IMR-90 (cell line): ENCODE measurements at regions not wholly inside any gene's neighbourhood (a gene's known extent, or its start where the extent isn't known, plus 50 kb on each side); places are given as distances from the start of the nearest gene placed in this dataset.

Source experiments
- ATAC-seq: fragments of 200-7000 bp; cut with Tn5 transposase; 2 replicates; pipeline ENCODE4 v1.9.1; 2020; ENCODE audit warnings: low read depth, mild to moderate bottlenecking, moderate library complexity
- BruUV-seq: library from RNA; stranded (reverse); fragments of 400-500 nt; replicated peaks from 2 replicates; lab custom pipeline; 2021; lab: Mats Ljungman, UMichigan
- CTCF ChIA-PET: fragments of 300-600 bp; formaldehyde crosslinking; extraction: SDS; loops from one replicate; lab custom pipeline; 2021; ENCODE audit warnings: antibody characterized with exemption; lab: Yijun Ruan, JAX
- POLR2A ChIA-PET: fragments of 300-600 bp; sonication (Branson Sonifier 250); formaldehyde crosslinking; loops from one replicate; lab custom pipeline; 2022; ENCODE audit warnings: antibody characterized with exemption; ENCODE audit not compliant: unreplicated experiment; lab: Charles Lee
- DNase-seq: peaks from one replicate; pipeline ENCODE4 v3.0.0; 2013
- H2AFZ ChIP-seq: replicated peaks from 2 replicates; pipeline ENCODE3; 2013; ENCODE audit warnings: low read length, mild to moderate bottlenecking; ENCODE audit not compliant: poor library complexity
- H2AK5ac ChIP-seq: 2 replicates; pipeline ENCODE4 v1.6.1; 2013; ENCODE audit warnings: low read depth, low read length, inconsistent platforms
- H2AK9ac ChIP-seq: replicated peaks from 2 replicates; pipeline ENCODE3; 2013; ENCODE audit warnings: mild to moderate bottlenecking, low read depth, low read length, moderate library complexity; ENCODE audit not compliant: poor library complexity
- H2BK120ac ChIP-seq: 2 replicates; pipeline ENCODE4 v1.6.1; 2013; ENCODE audit warnings: low read depth, low read length, inconsistent platforms
- H2BK15ac ChIP-seq: 3 replicates; pipeline ENCODE4 v1.6.1; 2013; ENCODE audit warnings: low read depth, low read length, inconsistent platforms
- H2BK20ac ChIP-seq: 2 replicates; pipeline ENCODE4 v1.6.1; 2013; ENCODE audit warnings: low read depth, mild to moderate bottlenecking, inconsistent platforms, low read length, moderate library complexity
- H2BK5ac ChIP-seq: 2 replicates; pipeline ENCODE4 v1.6.1; 2013; ENCODE audit warnings: mild to moderate bottlenecking, low read depth, low read length, inconsistent platforms; ENCODE audit not compliant: poor library complexity, severe bottlenecking
- H3K14ac ChIP-seq: replicated peaks from 2 replicates; pipeline ENCODE4 v1.6.1; 2013; ENCODE audit warnings: low read depth, low read length, inconsistent platforms
- H3K18ac ChIP-seq: 2 replicates; pipeline ENCODE4 v1.6.1; 2013; ENCODE audit warnings: low read depth, low read length, control low read depth
- H3K23ac ChIP-seq: 2 replicates; pipeline ENCODE4 v1.6.1; 2013; ENCODE audit warnings: low read depth, low read length, inconsistent platforms
- H3K27ac ChIP-seq: 2 replicates; pipeline ENCODE4 v1.5.1; 2013; ENCODE audit warnings: mild to moderate bottlenecking, control low read depth, low read length; ENCODE audit not compliant: insufficient read depth
- H3K27me3 ChIP-seq: 2 replicates; pipeline ENCODE4 v1.6.1; 2013; ENCODE audit warnings: low read length; ENCODE audit not compliant: control insufficient read depth, insufficient read depth
- H3K36me3 ChIP-seq: 2 replicates; pipeline ENCODE4 v1.6.1; 2013; ENCODE audit warnings: low read length, mixed read lengths; ENCODE audit not compliant: control insufficient read depth, insufficient read depth
- H3K4ac ChIP-seq: 2 replicates; pipeline ENCODE4 v1.6.1; 2013; ENCODE audit warnings: low read depth, low read length, inconsistent platforms
- H3K4me1 ChIP-seq: 2 replicates; pipeline ENCODE4 v1.6.1; 2013; ENCODE audit warnings: low read length, mixed read lengths; ENCODE audit not compliant: control insufficient read depth, insufficient read depth
- H3K4me2 ChIP-seq: 2 replicates; pipeline ENCODE4 v1.6.1; 2013; ENCODE audit warnings: low read depth, mild to moderate bottlenecking, control low read depth, low read length, moderate library complexity
- H3K4me3 ChIP-seq: 2 replicates; pipeline ENCODE4 v1.5.1; 2013; ENCODE audit warnings: low read depth, mild to moderate bottlenecking, control low read depth, low read length, moderate library complexity; ENCODE audit not compliant: insufficient read depth
- H3K56ac ChIP-seq: 2 replicates; pipeline ENCODE4 v1.6.1; 2013; ENCODE audit warnings: low read length, inconsistent platforms; ENCODE audit not compliant: insufficient read depth; ENCODE audit errors: extremely low read depth
- H3K79me1 ChIP-seq, 2 experiments: 2 replicates each; pipeline ENCODE4 v1.6.1; 2013; ENCODE audit warnings: low read length in 2 of 2, inconsistent platforms in 1 of 2, low read depth in 1 of 2
- H3K9ac ChIP-seq: 2 replicates; pipeline ENCODE4 v1.6.1; 2013; ENCODE audit warnings: low read depth, low read length, control low read depth
- H3K9me1 ChIP-seq: 2 replicates; pipeline ENCODE4 v1.6.1; 2013; ENCODE audit warnings: low read length, inconsistent platforms; ENCODE audit not compliant: insufficient read depth
- H3K9me3 ChIP-seq: 2 replicates; pipeline ENCODE4 v1.6.1; 2013; ENCODE audit warnings: low read length; ENCODE audit not compliant: control insufficient read depth, insufficient read depth
- H4K20me1 ChIP-seq: 2 replicates; pipeline ENCODE4 v1.6.1; 2013; ENCODE audit warnings: low read length, inconsistent platforms; ENCODE audit not compliant: insufficient read depth
- H4K5ac ChIP-seq: 2 replicates; pipeline ENCODE4 v1.6.1; 2013; ENCODE audit warnings: mild to moderate bottlenecking, low read depth, low read length, control low read depth
- H4K8ac ChIP-seq, 2 experiments: 2 replicates each; pipeline ENCODE4 v1.6.1; 2013; ENCODE audit warnings: low read depth in 2 of 2, low read length in 2 of 2, control low read depth in 1 of 2, inconsistent platforms in 1 of 2
- H4K91ac ChIP-seq: 2 replicates; pipeline ENCODE4 v1.6.1; 2013; ENCODE audit warnings: low read depth, low read length, inconsistent platforms; ENCODE audit not compliant: insufficient read depth
- BHLHE40 ChIP-seq: fragments of 150-350 bp; IDR thresholded peaks from 2 replicates; pipeline ENCODE4 v1.6.1; 2016; ENCODE audit warnings: mild to moderate bottlenecking, low read depth, low read length
- CEBPB ChIP-seq: IDR thresholded peaks from 2 replicates; pipeline ENCODE4 v1.6.1; 2012; ENCODE audit warnings: low read depth, low read length, improper control_type of control experiment
- CHD1 ChIP-seq: IDR thresholded peaks from 2 replicates; pipeline ENCODE4 v1.6.1; 2012; ENCODE audit warnings: low read depth, low read length, improper control_type of control experiment
- CTCF ChIP-seq: conservative IDR thresholded peaks from 2 replicates; pipeline ENCODE4 v1.5.1; 2012; ENCODE audit warnings: mild to moderate bottlenecking, low read depth, low read length, improper control_type of control experiment
- RAD21 ChIP-seq: IDR thresholded peaks from 2 replicates; pipeline ENCODE4 v1.6.1; 2012; ENCODE audit warnings: low read length, improper control_type of control experiment
- WGBS, 2 experiments: methylation state at CpG; one replicate each; pipeline versions ENCODE4 v1.1.5 to v1.1.7; 2013; ENCODE audit warnings: missing lambda C conversion rate in 2 of 2; ENCODE audit not compliant: insufficient read length in 1 of 2; ENCODE audit errors: extremely low coverage in 2 of 2; 5-methylcytosine and 5-hydroxymethylcytosine counted together
- dilution Hi-C: fragments of 300-500 bp; cut with HindIII; formaldehyde crosslinking; loops from one replicate; pipeline ENCODE4 v1.14.3; 2018; ENCODE audit warnings: low sequenced_read_pairs; ENCODE audit not compliant: unreplicated experiment
- in situ Hi-C: fragments of 300-500 bp; cut with MboI; formaldehyde crosslinking; loops from 3 replicates; pipeline ENCODE4 v1.14.3; 2019; ENCODE audit warnings: low sequenced_read_pairs, inconsistent platforms, mixed read lengths
- intact Hi-C: fragments of 100-400 bp; cut with micrococcal nuclease; formaldehyde crosslinking; loops from 2 replicates; pipeline ENCODE4 v1.10.0; 2022

GRCh38 chr1:221316491-221317056, 425.3 kb downstream of the DUSP10 start:
- Histone ChIP-seq H2AK5ac (peak overlapping the region; percentile 76; the same call in 1 of the 2 replicates), H4K20me1 (no peaks in the 10 kb centered on the region), H2BK15ac (0 out of 3 replicates have a peak overlapping the region, but pooled peaks have one; percentile 3), H2AK9ac (no peak overlapping the region), H2BK5ac (no peak overlapping the region), H3K14ac (peak overlapping the region; percentile 0; the same call in 1 of the 2 replicates), H3K4me1 (peaks cover 7% of the 10 kb centered on the region), H2BK20ac (peak overlapping the region; percentile 17), H3K56ac (no peak overlapping the region; the same call in 1 of the 2 replicates), H4K5ac (no peak overlapping the region), H3K27me3 (no peaks in the 10 kb centered on the region), H3K18ac (peak overlapping the region; percentile 80), H4K91ac (peak overlapping the region; percentile 18), H2AFZ (no peak overlapping the region), H3K4me2 (no peak overlapping the region), H3K9me3 (no peaks in the 10 kb centered on the region), H2BK120ac (peak overlapping the region; percentile 54), H3K36me3 (no peaks in the 10 kb centered on the region), H4K8ac (peak overlapping the region in 1 of 2 experiments; percentile 4; a peak in 2 of 4 replicates), H3K4me3 (no peak overlapping the region), H3K23ac (peak overlapping the region; percentile 0; the same call in 1 of the 2 replicates), H3K79me1 (no peaks in the 10 kb centered on the region), H3K9me1 (0 out of 2 replicates have a peak, but pooled peaks cover 3% of the 10 kb centered on the region), H3K9ac (no peak overlapping the region), H3K4ac (peak overlapping the region; percentile 22), H3K27ac (peak overlapping the region; percentile 67; the same call in 1 of the 2 replicates)
- no TSS peak for BruUV-seq
- POLR2A ChIA-PET: no interaction called here
- no CpG with 5 or more reads among the region's 1 CpG for WGBS, 2 experiments
- TF ChIP-seq BHLHE40 (no peak), RAD21 (no peak), CEBPB (peak; percentile 83), CTCF (no peak), CHD1 (no peak)
- CTCF ChIA-PET: no interaction called here
- intact Hi-C loops: no loop called here
- dilution Hi-C loops: no loop called here
- ATAC-seq: peak; percentile 36
- in situ Hi-C loops: no loop called here
- DNase-seq: peak; percentile 55
